K562 (cell line): ENCODE measurements at regions not wholly inside any gene's neighbourhood (a gene's known extent, or its start where the extent isn't known, plus 50 kb on each side); places are given as distances from the start of the nearest gene placed in this dataset.

Source experiments
- ATAC-seq: fragments of 200-7000 bp; cut with Tn5 transposase; 3 replicates; pipeline ENCODE4 v1.9.1; 2020; ENCODE audit warnings: moderate library complexity
- BruUV-seq: library from RNA; stranded (reverse); fragments of 400-500 nt; replicated peaks from 2 replicates; lab custom pipeline; 2021; lab: Mats Ljungman, UMichigan
- CTCF ChIA-PET: fragments of 300-600 bp; formaldehyde crosslinking; extraction: SDS; loops from one replicate; lab custom pipeline; 2021; ENCODE audit warnings: low intra/inter-chr PET ratio; lab: Yijun Ruan, JAX
- POLR2A ChIA-PET: fragments of 300-600, 350-650 bp; sonication (Branson Sonifier 250); formaldehyde crosslinking; extraction: SDS; loops from one replicate; lab custom pipeline; 2021; ENCODE audit warnings: antibody characterized with exemption, inconsistent platforms; lab: Yijun Ruan, JAX
- DNase-seq, 4 experiments: peaks; one replicate each; pipeline versions ENCODE4 v3.0.0 to v3.0.0-alpha.2; 2011 to 2018; ENCODE audit warnings: low spot score in 3 of 4, mixed read lengths in 3 of 4; ENCODE audit errors: extremely low read depth in 1 of 4
- FAIRE-seq: peaks from 2 replicates; lab custom pipeline; 2011; peaks lifted over from hg19 to GRCh38; lab: Jason Lieb, UNC
- H2AFZ ChIP-seq: 2 replicates; pipeline ENCODE4 v1.6.0; 2011; ENCODE audit warnings: low read depth, low read length, control low read depth, inconsistent platforms
- H3K27ac ChIP-seq: fragments of 200-600 bp; 3 replicates; pipeline ENCODE4 v1.8.0; 2011; ENCODE audit warnings: low read depth, mild to moderate bottlenecking, control low read depth, inconsistent platforms, low read length, moderate library complexity, mixed read lengths; ENCODE audit errors: extremely low read depth
- H3K27me3 ChIP-seq, 2 experiments: fragments of 300-600 bp in 1 of 2; 2 replicates in 1 of 2; 3 replicates in 1 of 2; pipeline versions ENCODE4 v1.6.0 to v1.8.0; 2011; ENCODE audit warnings: inconsistent platforms in 2 of 2, low read length in 2 of 2, mild to moderate bottlenecking in 1 of 2, mixed read lengths in 1 of 2, moderate library complexity in 1 of 2; ENCODE audit not compliant: control insufficient read depth in 2 of 2, insufficient read depth in 2 of 2
- H3K36me3 ChIP-seq: fragments of 300-600 bp; 3 replicates; pipeline ENCODE4 v1.8.0; 2011; ENCODE audit warnings: mild to moderate bottlenecking, low read length, inconsistent platforms; ENCODE audit not compliant: control insufficient read depth, insufficient read depth
- H3K4me1 ChIP-seq, 2 experiments: fragments of 200-600 bp in 1 of 2; replicated peaks in 1 of 2; 2 replicates in 1 of 2; 3 replicates in 1 of 2; pipeline versions ENCODE4 v1.5.1 to v1.8.0; 2011; ENCODE audit warnings: inconsistent platforms in 2 of 2, low read length in 2 of 2, mild to moderate bottlenecking in 1 of 2, mixed read lengths in 1 of 2, moderate library complexity in 1 of 2; ENCODE audit not compliant: control insufficient read depth in 2 of 2, insufficient read depth in 2 of 2
- H3K4me2 ChIP-seq: 2 replicates; pipeline ENCODE4 v1.6.1; 2011; ENCODE audit warnings: low read length, control low read depth, inconsistent platforms, mixed read lengths; ENCODE audit not compliant: insufficient read depth
- H3K4me3 ChIP-seq: fragments of 200-600 bp; sonication (generic), shearing (Covaris generic); 2 replicates; pipeline ENCODE4 v1.5.1; 2016; ENCODE audit warnings: control low read depth, inconsistent platforms
- H3K79me2 ChIP-seq: fragments of 200-600 bp; 3 replicates; pipeline ENCODE4 v1.8.0; 2011; ENCODE audit warnings: low read length, inconsistent platforms; ENCODE audit not compliant: control insufficient read depth, insufficient read depth
- H3K9ac ChIP-seq, 2 experiments: 2 replicates each; pipeline versions ENCODE4 v1.6.0 to v1.6.1; 2011; ENCODE audit warnings: low read depth in 2 of 2, low read length in 2 of 2, control low read depth in 1 of 2, inconsistent platforms in 1 of 2, mild to moderate bottlenecking in 1 of 2, mixed read lengths in 1 of 2; ENCODE audit not compliant: insufficient read depth in 1 of 2
- H3K9me1 ChIP-seq: one replicate; pipeline ENCODE4 v1.6.0; 2011; ENCODE audit warnings: inconsistent platforms, mild to moderate bottlenecking, low read length, moderate library complexity; ENCODE audit not compliant: control insufficient read depth, insufficient read depth
- H3K9me3 ChIP-seq: replicated peaks from 2 replicates; pipeline ENCODE4 v1.5.1; 2011; ENCODE audit warnings: low read depth, low read length, inconsistent platforms; ENCODE audit not compliant: control insufficient read depth, insufficient read depth
- H4K20me1 ChIP-seq: replicated peaks from 2 replicates; pipeline ENCODE4 v1.6.1; 2011; ENCODE audit warnings: low read length, inconsistent platforms, mixed read lengths; ENCODE audit not compliant: control insufficient read depth, insufficient read depth
- AFF1 ChIP-seq, 2 experiments: fragments of 450-650 bp; IDR thresholded peaks; 2 replicates each; pipeline ENCODE4 v1.6.1; 2018; ENCODE audit warnings: mild to moderate bottlenecking in 2 of 2, low read depth in 1 of 2; ENCODE audit not compliant: partially characterized antibody in 2 of 2
- CXXC5 ChIP-seq: fragments of 250-450 bp; sonication (Bioruptor Pico); IDR thresholded peaks from 2 replicates; pipeline ENCODE4 v1.8.0; 2022; ENCODE audit warnings: inconsistent platforms, mild to moderate bottlenecking, moderate library complexity
- POLR3A ChIP-seq: IDR thresholded peaks from 2 replicates; pipeline ENCODE4 v1.6.1; 2011; ENCODE audit warnings: borderline replicate concordance, mild to moderate bottlenecking, moderate library complexity; ENCODE audit not compliant: insufficient read length, insufficient read depth; ENCODE audit errors: extremely low read depth
- SRSF9 ChIP-seq: fragments of 200-400 bp; formaldehyde crosslinking; IDR thresholded peaks from 2 replicates; pipeline ENCODE4 v1.6.1; 2017; ENCODE audit warnings: low read depth, low read length, borderline replicate concordance
- ZNF780A ChIP-seq: fragments of 250-450 bp; sonication (Bioruptor Pico); IDR thresholded peaks from 2 replicates; pipeline ENCODE4 v1.5.0; 2021; ENCODE audit warnings: mild to moderate bottlenecking
- WGBS: fragments of 100-300 bp; shearing (Covaris generic); methylation state at CpG from one replicate; pipeline ENCODE4 v1.1.6; 2016; ENCODE audit warnings: low coverage, mixed read lengths; ENCODE audit not compliant: insufficient coverage; ENCODE audit errors: missing lambda C conversion rate; 5-methylcytosine and 5-hydroxymethylcytosine counted together
- in situ Hi-C: fragments of 300-500 bp; cut with MboI; formaldehyde crosslinking; loops from 4 replicates; pipeline ENCODE4 v1.15.0; 2018; ENCODE audit warnings: inconsistent platforms, mixed read lengths
- intact Hi-C: fragments of 100-400 bp; cut with micrococcal nuclease; formaldehyde crosslinking; loops from 2 replicates; pipeline ENCODE4 v1.14.2; 2022

DNA sequence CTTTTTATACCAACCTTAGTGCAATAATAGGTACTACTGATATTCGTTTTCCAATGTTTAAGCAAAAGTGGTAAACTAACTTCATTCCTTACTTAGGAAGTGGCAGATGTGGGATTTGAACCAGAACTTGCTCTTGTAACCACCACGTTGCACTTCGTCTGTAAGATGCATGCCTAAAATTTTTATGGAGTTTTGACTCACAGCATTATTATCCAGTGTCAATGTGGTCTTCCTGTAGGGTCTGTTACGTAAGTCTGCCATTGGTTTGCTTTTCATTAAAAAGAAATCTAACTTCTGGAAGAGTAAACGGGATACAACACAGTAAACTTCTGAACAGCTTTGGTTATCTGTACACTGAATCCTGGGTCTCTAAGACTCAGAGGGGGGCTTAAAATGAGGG, 521.0 kb upstream of the WWC1 start:
- Histone ChIP-seq H4K20me1 (no peaks in the 10 kb centered on the region), H3K4me2 (no peak overlapping the region), H3K9me3 (no peaks in the 10 kb centered on the region), H3K27me3 (no peaks in the 10 kb centered on the region), H3K4me1 (no peaks in the 10 kb centered on the region), H3K9me1 (no peaks in the 10 kb centered on the region), H3K79me2 (no peaks in the 10 kb centered on the region), H2AFZ (no peak overlapping the region), H3K27ac (no peak overlapping the region), H3K4me3 (no peak overlapping the region), H3K36me3 (no peaks in the 10 kb centered on the region), H3K9ac (no peak overlapping the region)
- no peak for FAIRE-seq
- WGBS, result 0% methylated on average over 5 of the region's 5 CpGs
- ATAC-seq, result no peak
- POLR2A ChIA-PET, result no interaction called here
- no peak for DNase-seq
- in situ Hi-C loops (no loop called here), intact Hi-C loops (no loop called here)
- BruUV-seq, result no TSS peak
- CTCF ChIA-PET, result no interaction called here
- TF ChIP-seq SRSF9 (no peak), AFF1 (IDR thresholded peaks at IDR 0.05; ENCODE audit: low read depth in 1 of 2, partially characterized antibody in 2 of 2) (no peak), ZNF780A (CRISPR knock-in tag) (no peak), CXXC5 (no peak), POLR3A (no peak)
